ENCODE measurements at regions not wholly inside any gene's neighbourhood (a gene's known extent, or its start where the extent isn't known, plus 50 kb on each side); places are given as distances from the start of the nearest gene placed in this dataset.

GRCh38 chr1:104172243-104172681, 422.6 kb downstream of the AMY1C start:
- DNase-seq (ENCODE audit: low spot score): no peak
- in situ Hi-C loops (cut with MboI; ENCODE audit: low pct_unique_long_range_greater_than_20kb, low sequenced_read_pairs, unreplicated experiment): no loop called here
- TF ChIP-seq CTCF (IDR thresholded peaks at IDR 0.05; ENCODE audit: extremely low read depth, insufficient read depth, missing control alignments): no peak

GRCh38 chr1:104182251-104182650, 432.6 kb downstream of the AMY1C start:
- no peak for TF ChIP-seq CTCF (IDR thresholded peaks at IDR 0.05; ENCODE audit: extremely low read depth, insufficient read depth, missing control alignments)
- in situ Hi-C loops (cut with MboI; ENCODE audit: low pct_unique_long_range_greater_than_20kb, low sequenced_read_pairs, unreplicated experiment): no loop called here
- DNase-seq (ENCODE audit: low spot score): no peak

GRCh38 chr1:104189207-104189606, 439.5 kb downstream of the AMY1C start:
- no peak for TF ChIP-seq CTCF (IDR thresholded peaks at IDR 0.05; ENCODE audit: extremely low read depth, insufficient read depth, missing control alignments)
- DNase-seq (ENCODE audit: low spot score): no peak
- in situ Hi-C loops (cut with MboI; ENCODE audit: low pct_unique_long_range_greater_than_20kb, low sequenced_read_pairs, unreplicated experiment): no loop called here

- no peak for TF ChIP-seq CTCF (IDR thresholded peaks at IDR 0.05; ENCODE audit: extremely low read depth, insufficient read depth, missing control alignments)
- DNase-seq (ENCODE audit: low spot score): no peak
- in situ Hi-C loops (cut with MboI; ENCODE audit: low pct_unique_long_range_greater_than_20kb, low sequenced_read_pairs, unreplicated experiment): no loop called here
Measured at GRCh38 chr1:104190821-104191220, 441.1 kb downstream of the AMY1C start.

- in situ Hi-C loops (cut with MboI; ENCODE audit: low pct_unique_long_range_greater_than_20kb, low sequenced_read_pairs, unreplicated experiment): no loop called here
- no peak for DNase-seq (ENCODE audit: low spot score)
- no peak for TF ChIP-seq CTCF (IDR thresholded peaks at IDR 0.05; ENCODE audit: extremely low read depth, insufficient read depth, missing control alignments)
Measured at GRCh38 chr1:104195395-104195794, 445.7 kb downstream of the AMY1C start.

GRCh38 chr1:104196136-104196535, 446.4 kb downstream of the AMY1C start:
- no peak for DNase-seq (ENCODE audit: low spot score)
- in situ Hi-C loops (cut with MboI; ENCODE audit: low pct_unique_long_range_greater_than_20kb, low sequenced_read_pairs, unreplicated experiment): no loop called here
- no peak for TF ChIP-seq CTCF (IDR thresholded peaks at IDR 0.05; ENCODE audit: extremely low read depth, insufficient read depth, missing control alignments)

- TF ChIP-seq CTCF (IDR thresholded peaks at IDR 0.05; ENCODE audit: extremely low read depth, insufficient read depth, missing control alignments): no peak
- in situ Hi-C loops (cut with MboI; ENCODE audit: low pct_unique_long_range_greater_than_20kb, low sequenced_read_pairs, unreplicated experiment): no loop called here
- no peak for DNase-seq (ENCODE audit: low spot score)
Measured at GRCh38 chr1:104197516-104197915, 447.8 kb downstream of the AMY1C start.

Measured in GM13977 (cell line).